ENCODE measurements at regions not wholly inside any gene's neighbourhood (a gene's known extent, or its start where the extent isn't known, plus 50 kb on each side); places are given as distances from the start of the nearest gene placed in this dataset.

DNA sequence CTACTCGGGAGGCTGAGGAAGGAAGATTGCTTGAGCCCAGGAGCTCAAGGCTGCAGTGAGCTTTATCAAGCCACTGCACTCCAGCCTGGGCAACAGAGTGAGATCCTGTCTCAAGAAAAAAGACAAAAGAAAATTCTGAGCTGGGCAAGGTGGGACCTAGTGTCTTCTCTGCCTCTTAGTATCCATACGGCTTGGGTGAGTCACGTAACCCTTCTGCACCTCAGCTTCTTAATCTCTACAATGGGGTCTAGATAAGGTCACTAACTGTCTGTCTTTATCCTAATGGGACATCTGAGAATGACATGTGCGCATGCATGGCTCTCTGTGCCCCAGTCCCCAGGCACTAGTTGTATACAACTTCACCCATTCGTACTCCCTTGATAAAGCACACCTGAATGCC, 53.4 kb upstream of the TLK1 start:
- no peak overlapping the region for H3K4me2 ChIP-seq (replicated peaks; ENCODE audit: extremely low read depth, low read length, poor library complexity, severe bottlenecking)
- H3K9me3 Mint-ChIP-seq: peaks cover 3 to 11% (median 7%) of the 10 kb centered on the region in 7 donors
- H2AFZ ChIP-seq (ENCODE audit: insufficient read depth, low read depth, low read length, poor library complexity, severe bottlenecking): no peak overlapping the region
- intact Hi-C loops (cut with micrococcal nuclease): no loop called here
- TF ChIP-seq, protein P1, sequence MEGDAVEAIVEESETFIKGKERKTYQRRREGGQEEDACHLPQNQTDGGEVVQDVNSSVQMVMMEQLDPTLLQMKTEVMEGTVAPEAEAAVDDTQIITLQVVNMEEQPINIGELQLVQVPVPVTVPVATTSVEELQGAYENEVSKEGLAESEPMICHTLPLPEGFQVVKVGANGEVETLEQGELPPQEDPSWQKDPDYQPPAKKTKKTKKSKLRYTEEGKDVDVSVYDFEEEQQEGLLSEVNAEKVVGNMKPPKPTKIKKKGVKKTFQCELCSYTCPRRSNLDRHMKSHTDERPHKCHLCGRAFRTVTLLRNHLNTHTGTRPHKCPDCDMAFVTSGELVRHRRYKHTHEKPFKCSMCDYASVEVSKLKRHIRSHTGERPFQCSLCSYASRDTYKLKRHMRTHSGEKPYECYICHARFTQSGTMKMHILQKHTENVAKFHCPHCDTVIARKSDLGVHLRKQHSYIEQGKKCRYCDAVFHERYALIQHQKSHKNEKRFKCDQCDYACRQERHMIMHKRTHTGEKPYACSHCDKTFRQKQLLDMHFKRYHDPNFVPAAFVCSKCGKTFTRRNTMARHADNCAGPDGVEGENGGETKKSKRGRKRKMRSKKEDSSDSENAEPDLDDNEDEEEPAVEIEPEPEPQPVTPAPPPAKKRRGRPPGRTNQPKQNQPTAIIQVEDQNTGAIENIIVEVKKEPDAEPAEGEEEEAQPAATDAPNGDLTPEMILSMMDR (IDR thresholded peaks at IDR 0.05): no peak
- H3K4me3 Mint-ChIP-seq: no peak overlapping the region
- peaks cover 0 to under 1% of the 10 kb centered on the region in 2 donors for H3K9me3 ChIP-seq (replicated peaks in 1 of 2; ENCODE audit: control insufficient read depth in 1 of 2, insufficient read depth in 1 of 2, low read length in 2 of 2)
- no peaks in the 10 kb centered on the region for H3K27me3 ChIP-seq (ENCODE audit: control insufficient read depth in 2 of 2, insufficient read depth in 2 of 2, low read length in 2 of 2)
- H3K36me3 Mint-ChIP-seq: no peaks in the 10 kb centered on the region
- H3K9ac ChIP-seq (ENCODE audit: insufficient read depth, low read length, poor library complexity, severe bottlenecking): no peak overlapping the region
- H3K4me3 ChIP-seq (replicated peaks in 1 of 3; ENCODE audit: low read depth in 2 of 3, low read length in 3 of 3): no peak overlapping the region
- H3K36me3 ChIP-seq (replicated peaks in 1 of 2; ENCODE audit: control insufficient read depth in 1 of 2, insufficient read depth in 2 of 2, low read length in 2 of 2): no peaks in the 10 kb centered on the region
- no peak for DNase-seq
- no peaks in the 10 kb centered on the region for H3K4me1 ChIP-seq (ENCODE audit: control insufficient read depth in 1 of 2, insufficient read depth in 2 of 2, low read length in 2 of 2)
- no peak overlapping the region for H3K27ac Mint-ChIP-seq
- H3K79me2 ChIP-seq (ENCODE audit: insufficient read depth, low read length): no peaks in the 10 kb centered on the region
- H3K27me3 Mint-ChIP-seq (ENCODE audit: low read depth in 3 of 3): peaks cover 0 to 4% (median 0%) of the 10 kb centered on the region in 3 donors
- whole genome bisulfite sequencing (ENCODE audit: insufficient coverage): 97% methylated on average over 3 of the region's 5 CpGs
- no peak overlapping the region for H3K27ac ChIP-seq (ENCODE audit: low read depth in 1 of 2, low read length in 2 of 2)
- H3K4me1 Mint-ChIP-seq: peaks cover 3% of the 10 kb centered on the region
- H4K20me1 ChIP-seq (ENCODE audit: insufficient read depth, low read length): no peaks in the 10 kb centered on the region

DNA sequence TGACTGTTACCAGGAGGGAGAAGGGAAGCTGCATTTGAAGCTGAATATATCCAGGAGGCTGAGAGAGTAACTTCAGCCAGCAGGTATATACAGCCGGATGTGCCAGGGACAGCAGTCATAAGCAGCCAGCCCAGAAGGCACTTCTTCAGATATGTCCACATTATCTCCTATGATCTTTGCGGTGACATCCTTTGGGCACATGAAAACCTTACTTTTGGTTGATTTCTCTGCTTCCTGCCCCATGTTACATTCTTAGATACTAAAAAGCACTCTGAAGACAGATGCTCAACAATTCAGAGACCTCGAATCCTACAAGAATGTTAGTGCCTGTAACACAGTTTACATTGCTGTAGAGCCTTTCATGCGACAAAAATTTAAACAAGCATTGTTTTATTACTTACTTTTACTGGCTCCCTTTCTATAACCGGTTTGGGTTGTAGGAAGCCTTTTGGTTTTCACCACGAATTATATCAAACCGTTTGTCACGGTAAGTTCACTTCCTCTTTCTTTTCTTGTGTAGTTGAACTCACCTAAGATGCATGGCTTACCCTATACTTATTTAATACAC, 50.3 kb upstream of the TLK1 start:
- Histone ChIP-seq H3K79me2 (ENCODE audit: insufficient read depth, low read length) (no peaks in the 10 kb centered on the region), H3K4me3 (replicated peaks in 1 of 3; ENCODE audit: low read depth in 2 of 3, low read length in 3 of 3) (no peak overlapping the region), H3K27me3 (ENCODE audit: control insufficient read depth in 2 of 2, insufficient read depth in 2 of 2, low read length in 2 of 2) (no peaks in the 10 kb centered on the region), H3K27ac (ENCODE audit: low read depth in 1 of 2, low read length in 2 of 2) (no peak overlapping the region), H3K4me1 (ENCODE audit: control insufficient read depth in 1 of 2, insufficient read depth in 2 of 2, low read length in 2 of 2) (no peaks in the 10 kb centered on the region), H4K20me1 (ENCODE audit: insufficient read depth, low read length) (no peaks in the 10 kb centered on the region), H3K36me3 (replicated peaks in 1 of 2; ENCODE audit: control insufficient read depth in 1 of 2, insufficient read depth in 2 of 2, low read length in 2 of 2) (no peaks in the 10 kb centered on the region), H3K9me3 (replicated peaks in 1 of 2; ENCODE audit: control insufficient read depth in 1 of 2, insufficient read depth in 1 of 2, low read length in 2 of 2) (no peaks in the 10 kb centered on the region), H3K4me2 (replicated peaks; ENCODE audit: extremely low read depth, low read length, poor library complexity, severe bottlenecking) (peak overlapping the region; percentile 35), H3K9ac (ENCODE audit: insufficient read depth, low read length, poor library complexity, severe bottlenecking) (no peak overlapping the region), H2AFZ (ENCODE audit: insufficient read depth, low read depth, low read length, poor library complexity, severe bottlenecking) (peak overlapping the region; percentile 68)
- H3K27me3 Mint-ChIP-seq (ENCODE audit: low read depth in 3 of 3): peaks cover 0 to under 1% (median 0%) of the 10 kb centered on the region in 3 donors
- H3K4me1 Mint-ChIP-seq: peaks cover 3% of the 10 kb centered on the region
- intact Hi-C loops (cut with micrococcal nuclease): no loop called here
- no peak overlapping the region for H3K4me3 Mint-ChIP-seq
- WGBS (ENCODE audit: insufficient coverage): 48% methylated on average over 2 of the region's 8 CpGs
- H3K27ac Mint-ChIP-seq: no peak overlapping the region
- peak in 1 of 3 donors; percentile 14 for DNase-seq
- H3K9me3 Mint-ChIP-seq: peaks cover 0 to 2% (median under 1%) of the 10 kb centered on the region in 7 donors
- TF ChIP-seq, protein P1 (IDR thresholded peaks at IDR 0.05): no peak
- H3K36me3 Mint-ChIP-seq: no peaks in the 10 kb centered on the region

Measured in CD14-positive monocyte (primary cell).